T-helper 2 cell (primary cell): ENCODE measurements at regions not wholly inside any gene's neighbourhood (a gene's known extent, or its start where the extent isn't known, plus 50 kb on each side); places are given as distances from the start of the nearest gene placed in this dataset.
A peak's percentile ranks its signal among the peaks of the same experiment; 100 is the strongest.
"Not testable (repeated sequence)": the region's sequence is repeated elsewhere in the genome, so short reads cannot be mapped to it uniquely, and the experiment has no call there.

Source experiments
- DNase-seq, 5 experiments: peaks; one replicate each; pipeline versions ENCODE4 v3.0.0 to v3.0.0-alpha.2; 2012 to 2022

DNA sequence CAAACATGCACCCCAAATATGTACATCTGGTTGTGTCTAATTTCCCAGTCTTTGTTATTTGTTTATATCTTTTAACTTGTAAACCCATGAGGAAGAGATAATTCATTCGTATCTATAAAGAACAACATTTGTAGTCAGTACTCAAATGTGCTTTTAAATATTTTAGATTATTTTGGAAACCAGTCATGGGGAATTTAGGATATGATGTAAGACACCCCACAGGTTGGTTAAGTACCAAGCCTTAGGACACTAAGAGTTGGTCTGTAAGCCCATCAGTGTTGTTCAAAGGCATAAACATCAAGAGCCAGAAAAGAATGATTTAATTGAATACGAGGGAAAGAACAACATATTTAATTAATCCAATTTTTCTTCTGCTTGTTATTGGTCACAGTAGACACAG lies 421.1 kb upstream of the SEMA3C start:
- no peak for DNase-seq

DNA sequence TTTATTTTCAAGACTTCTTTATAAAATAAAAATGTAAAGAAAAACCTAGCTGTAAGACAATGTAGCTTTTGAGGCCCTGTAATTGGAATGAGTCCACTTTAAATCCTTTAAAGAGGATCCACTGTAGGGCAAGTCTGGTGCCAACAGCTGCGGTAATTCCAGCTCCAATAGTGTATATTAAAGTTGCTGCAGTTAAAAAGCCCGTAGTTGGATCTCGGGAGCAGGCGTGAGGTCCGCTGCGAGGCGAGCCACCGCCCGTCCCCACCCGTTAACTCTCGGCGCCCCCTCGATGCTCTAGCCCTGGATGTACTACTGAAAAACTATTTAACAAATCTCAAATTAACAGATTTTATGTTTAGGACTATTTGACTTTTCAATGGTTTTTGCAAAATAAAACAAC lies 414.7 kb upstream of the SEMA3C start:
- DNase-seq, result no peak

DNA sequence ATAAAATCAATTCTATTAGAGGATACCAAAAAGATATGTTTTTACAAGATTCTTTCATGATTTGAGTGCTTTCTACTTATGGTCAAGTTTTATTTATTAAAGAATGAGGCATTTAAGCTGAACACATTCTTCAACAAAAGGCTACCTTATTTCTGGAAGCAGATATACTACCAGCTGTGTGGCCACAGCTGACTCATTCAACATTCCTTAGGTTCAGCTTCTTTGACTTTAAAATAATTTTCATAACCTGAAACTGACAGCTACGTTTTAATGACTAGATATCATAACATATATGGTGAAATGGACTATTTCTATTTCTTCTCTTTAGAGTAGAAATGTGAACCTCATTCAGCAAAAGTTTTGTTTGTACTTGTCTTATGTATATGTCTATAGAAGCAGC lies 414.2 kb upstream of the SEMA3C start:
- no peak for DNase-seq

DNA sequence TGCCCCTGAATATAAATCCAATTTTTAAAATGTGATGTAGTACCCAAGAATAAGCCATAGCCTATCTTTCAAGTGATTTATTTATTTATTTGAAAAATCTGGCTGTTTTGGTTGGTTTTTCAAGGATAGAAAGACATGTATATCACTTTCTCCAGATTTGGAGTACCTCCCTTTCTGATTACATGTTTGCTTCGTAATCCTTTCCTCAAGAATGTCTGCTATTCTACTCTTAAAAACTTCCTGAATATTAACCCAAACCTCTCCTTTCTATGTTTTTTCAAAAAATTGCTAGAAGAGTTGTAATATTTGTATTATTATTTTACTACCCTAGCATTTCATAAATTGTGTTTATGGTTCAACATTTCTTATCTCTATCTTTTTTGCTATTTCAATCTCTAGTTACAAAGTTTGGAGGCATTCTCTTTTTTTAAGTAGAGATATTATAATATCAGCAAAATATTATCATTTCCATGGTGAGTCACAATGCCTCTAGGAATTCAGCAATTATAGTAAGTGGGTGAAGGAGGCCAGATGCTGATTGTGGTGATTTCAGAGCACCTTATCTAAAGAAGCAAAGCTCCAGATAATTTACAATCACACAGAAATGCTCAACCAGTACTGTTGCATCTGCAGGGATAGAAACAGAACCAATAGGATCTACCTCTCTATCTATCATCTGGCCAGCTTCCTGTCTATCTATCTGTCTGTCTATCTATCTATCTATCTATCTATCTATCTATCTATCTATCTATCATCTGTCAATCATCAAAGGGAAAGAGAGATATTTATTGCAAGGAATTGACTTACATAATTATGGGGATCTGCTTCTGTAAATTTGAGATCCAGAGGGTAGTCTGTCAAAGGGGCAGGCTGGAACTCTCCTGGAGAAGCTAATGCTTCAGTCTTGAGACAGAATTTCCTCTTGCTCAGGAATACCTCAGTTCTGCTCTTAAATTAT lies 412.5 kb upstream of the SEMA3C start:
- no peak for DNase-seq

DNA sequence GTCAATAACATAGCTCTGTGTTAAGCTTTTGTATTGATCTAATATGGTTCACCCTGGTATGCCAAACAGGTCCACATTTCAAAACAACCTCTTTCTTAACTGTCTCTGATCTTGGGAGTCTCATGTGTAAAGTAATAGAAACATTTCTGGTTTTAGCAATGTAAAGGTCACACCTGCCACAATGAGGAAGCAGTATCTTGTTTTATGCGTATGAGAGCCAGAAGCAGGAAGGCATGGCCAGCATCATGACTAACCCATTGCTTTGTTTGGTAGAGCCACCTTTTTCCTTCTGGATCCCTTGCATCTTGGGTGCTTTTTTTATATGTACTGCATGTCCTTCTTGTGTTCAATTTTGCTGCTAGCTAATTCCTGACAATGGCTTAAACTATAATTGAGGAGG lies 411.3 kb upstream of the SEMA3C start:
- DNase-seq, result no peak

DNA sequence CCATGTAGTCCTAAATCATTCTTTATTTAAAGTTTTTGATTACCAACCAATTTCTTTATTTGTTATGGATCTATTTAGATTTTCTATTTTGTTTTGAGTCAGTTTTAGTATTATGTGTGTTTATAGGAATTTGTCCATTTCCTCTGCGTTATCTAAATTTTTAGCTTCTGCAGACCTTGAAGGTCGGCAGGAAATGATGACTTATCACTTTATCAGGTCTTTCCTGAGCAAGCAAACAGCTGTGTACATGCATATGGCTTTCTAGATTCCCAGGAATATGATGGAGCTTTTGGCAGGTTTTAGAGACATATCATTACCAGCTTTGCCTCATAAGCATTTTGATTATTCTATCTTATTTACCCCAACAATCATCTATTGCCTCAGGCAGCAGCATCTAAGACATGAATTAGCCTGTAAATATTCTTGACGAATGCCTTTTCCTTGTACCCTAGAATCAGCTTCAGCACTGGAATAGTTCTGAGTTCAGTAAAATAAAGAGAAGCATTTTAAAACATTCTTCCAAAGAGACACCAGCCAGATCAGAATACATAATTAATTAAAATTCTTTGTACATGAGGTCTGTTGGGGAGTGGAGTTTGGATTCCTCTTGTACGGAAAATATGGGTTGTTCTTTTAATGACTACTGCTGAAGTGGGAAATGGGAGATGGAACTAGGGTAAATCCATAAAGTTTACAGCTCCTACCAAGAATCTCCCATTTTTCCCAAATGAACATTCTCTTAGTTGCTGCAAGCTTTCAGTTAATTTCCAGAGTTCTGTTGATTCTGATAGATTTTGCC lies 408.8 kb upstream of the SEMA3C start:
- no peak for DNase-seq

DNA sequence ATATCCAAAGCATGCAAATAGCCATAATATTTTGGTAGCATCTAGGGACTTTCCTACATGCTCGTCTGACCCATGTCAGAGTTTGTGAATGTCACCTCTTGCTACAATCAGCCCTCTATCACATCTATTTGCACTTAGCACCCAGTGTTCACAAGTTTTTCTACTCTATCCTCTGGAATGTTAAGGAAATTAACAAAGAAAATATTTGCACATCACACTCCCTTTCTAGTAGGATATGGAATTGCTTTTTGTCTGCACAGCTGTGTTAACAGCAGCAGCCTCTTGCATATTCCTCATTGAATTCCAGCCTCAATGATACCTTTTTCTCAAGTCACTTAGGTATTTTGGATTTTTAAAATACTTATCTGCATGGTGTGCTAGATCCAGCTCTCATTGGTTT lies 403.1 kb upstream of the SEMA3C start:
- no peak for DNase-seq

DNA sequence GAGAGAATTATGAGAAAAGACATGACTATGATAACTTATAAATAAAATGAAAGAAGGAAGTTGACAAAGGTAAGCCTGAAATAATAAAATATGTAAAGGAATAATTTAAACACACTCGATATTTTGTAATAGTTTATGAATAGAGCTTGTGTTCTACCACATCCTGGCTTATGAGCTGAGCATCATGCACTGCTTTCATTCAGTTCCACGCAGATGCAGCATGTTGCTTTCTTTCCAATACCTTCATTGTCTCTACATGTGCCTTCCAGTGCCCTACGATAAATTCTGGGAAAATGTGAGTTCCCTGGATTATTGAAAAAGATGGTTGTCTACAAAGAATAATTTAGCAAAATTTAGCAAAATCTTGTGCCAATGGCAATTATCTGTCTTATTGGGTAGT lies 398.9 kb upstream of the SEMA3C start:
- no peak for DNase-seq

DNA sequence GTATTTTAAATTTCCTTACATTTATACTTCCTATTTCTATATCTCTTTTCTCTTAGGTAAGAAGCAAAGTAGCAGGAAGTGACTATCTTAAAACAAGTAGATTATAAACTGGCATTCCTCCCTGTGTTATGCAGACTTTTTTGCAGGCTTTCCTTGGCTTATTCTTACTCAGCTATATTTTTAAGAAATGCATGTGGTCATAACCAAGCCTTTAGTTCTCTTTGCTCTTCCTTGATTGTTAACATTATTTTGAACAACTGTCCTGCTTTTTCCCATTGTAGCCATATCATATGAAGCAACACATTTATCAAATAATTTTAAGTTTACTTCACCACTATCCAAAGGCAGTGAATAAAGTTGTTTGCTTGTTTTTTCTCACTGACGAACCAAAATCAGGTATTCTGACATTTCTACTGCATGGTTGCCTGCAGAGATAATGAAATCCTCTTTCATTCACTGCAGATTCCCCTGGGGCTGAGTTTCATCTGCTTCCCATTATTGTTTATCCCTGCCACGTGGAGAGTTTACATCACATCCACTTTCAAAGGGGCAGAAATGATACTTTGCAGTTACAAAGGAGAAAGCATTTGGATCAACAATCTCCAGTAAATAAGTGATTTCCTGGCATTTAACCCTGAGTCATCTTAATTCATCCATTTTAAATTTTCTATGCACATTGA lies 389.9 kb upstream of the SEMA3C start:
- DNase-seq, result no peak

DNA sequence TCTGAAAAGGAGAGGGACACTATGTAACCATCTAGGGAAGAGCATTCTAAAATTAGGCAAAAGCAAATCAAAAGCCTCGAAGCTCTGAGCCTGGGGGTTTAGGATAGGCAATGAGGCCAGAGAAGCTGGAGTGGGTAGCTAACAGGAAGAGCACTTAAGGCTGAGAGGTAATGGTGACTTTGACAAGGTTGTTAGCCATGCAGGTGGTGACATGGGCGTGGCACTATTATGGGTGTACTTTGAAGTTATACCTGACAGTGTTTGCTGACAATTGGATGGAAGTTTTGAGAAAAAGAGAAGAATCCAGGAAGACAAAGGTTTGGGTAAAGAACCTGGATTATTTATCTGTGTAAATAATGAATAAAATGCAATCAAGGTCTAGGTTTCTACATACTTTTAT lies 383.0 kb upstream of the SEMA3C start:
- DNase-seq, result no peak

DNA sequence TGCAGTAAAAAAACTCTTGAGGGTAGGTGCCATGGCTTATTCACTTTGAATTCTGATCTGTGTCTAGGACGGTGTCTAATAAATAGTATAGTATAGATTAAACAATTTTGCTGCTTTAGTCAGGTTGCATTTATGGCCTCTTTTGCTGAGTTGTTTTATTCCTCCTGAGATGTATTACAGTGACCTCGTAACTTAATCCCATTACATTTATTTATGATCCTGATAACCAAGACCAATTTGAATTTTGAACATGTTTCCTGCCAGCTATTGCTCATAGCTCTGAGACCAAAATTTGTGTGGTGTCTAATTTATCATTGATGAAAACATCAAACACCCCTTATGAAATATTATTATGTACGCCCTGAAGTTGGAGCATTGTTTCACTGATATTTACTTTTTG lies 381.9 kb upstream of the SEMA3C start:
- DNase-seq, result no peak

DNA sequence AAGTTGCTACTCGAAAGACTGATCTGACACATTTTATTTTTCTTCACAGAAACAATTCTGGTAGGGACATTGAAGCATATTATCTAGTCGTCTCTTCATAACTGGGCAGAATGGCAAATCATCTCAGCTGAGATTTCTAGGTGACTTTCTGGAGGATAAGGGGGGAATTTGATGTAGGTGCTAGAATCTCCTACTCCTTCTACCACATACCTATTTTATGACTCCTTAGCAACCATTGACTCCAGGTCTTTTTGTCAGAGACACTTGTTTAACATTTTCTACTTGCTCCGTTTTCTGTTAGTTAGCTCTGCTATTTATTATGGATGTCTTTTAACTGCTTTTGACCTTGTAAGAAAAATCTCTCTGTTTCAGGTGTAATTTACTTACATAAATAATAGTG lies 380.9 kb upstream of the SEMA3C start:
- no peak for DNase-seq

DNA sequence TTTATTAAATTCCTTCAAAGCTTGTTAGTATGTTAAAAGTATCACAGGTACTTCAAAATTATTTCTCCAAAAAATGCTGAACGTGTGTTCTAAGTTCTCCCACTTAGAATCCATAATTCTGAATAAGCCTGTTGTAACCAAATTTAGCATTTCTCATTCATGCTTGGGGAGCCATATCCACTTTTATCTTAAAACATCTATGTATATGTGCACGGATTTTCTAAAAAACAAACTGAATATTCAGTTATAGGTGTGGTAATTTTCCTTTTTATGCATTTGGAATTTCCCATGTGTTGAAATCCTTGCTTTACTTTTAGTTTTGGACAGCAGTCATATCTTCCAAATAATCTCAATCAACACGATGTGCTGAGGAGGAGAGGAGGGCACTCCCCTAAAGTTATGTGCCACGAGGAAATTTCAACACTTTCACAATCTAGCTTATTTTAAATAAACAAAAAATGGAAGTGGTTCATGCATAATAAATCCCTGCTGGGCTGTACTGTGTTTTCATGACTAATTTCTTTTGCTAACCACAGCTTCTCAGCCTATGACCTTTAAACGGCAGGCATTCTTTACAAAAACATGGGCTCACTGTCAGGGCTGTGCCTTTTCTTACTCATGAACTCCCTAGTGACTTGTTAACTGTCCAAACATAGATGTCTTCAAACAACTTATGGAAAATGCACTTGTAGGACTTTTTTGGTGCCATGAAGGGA lies 380.3 kb upstream of the SEMA3C start:
- DNase-seq, result no peak

DNA sequence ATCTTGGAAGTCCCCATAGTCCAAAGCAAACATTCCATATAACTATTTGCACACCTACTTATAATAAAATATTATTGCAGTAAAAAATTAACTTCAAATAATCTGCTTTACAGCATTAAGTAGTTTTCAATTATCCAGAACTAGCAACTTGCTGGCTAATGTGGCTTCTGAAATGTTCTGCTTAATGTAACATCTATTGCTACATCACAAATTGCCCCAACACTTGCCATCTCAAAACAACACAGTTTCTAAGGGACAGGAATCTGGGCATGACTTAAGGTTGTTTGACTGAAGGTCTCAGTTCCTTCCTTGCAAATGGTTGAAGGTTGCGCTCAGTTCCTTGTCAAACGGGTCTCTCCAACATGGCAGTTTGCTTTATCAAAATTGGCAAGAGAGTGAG lies 378.5 kb upstream of the SEMA3C start:
- no peak for DNase-seq

DNA sequence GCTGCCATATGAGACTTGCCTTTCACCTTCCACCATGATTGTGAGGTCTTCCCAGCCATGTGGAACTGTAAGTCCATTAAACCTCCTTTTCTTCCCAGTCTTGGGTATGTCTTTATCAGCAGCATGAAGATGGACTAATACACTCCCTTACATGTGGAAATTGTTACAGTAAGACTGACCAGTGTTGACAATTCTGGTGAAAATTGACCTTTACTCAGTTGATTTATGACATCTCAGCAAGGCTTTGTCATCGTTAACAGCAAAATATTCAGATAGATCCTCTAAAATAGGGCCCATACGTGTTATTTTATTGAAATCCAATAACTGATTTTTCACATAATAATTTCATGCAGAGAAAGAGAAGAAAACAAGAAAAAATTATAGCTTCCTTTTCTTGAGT lies 377.9 kb upstream of the SEMA3C start:
- DNase-seq, result no peak

DNA sequence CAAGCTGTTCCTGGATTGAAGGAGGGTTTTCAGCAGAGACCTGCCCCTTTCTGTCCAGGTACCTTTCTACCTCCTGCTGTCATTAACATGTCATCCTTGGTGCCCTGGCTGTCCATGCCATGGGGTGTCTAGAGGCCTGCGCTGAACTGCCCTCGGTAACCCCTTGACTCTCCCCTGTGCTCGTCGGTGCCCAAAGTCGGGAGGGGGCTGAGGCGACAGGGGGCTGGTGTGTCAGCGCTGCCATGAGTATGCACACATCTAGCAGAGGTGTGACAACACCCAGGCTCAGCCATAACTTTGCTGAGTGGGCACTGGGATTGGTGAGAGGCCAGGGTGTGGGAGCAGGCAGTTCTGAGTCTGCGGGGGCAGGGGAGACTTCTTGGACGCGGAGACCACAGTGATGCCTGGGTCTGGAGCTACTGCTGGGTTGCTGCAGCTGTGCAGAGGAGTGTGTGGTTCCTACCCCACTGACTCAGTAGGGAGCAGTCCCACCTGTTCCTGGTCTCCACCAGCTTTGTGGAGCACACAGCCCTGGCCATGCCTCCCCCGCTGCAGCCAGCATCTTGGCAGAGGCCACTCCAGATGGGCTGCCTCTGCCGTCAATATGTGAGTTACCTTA lies 376.2 kb upstream of the SEMA3C start:
- no peak for DNase-seq

DNA sequence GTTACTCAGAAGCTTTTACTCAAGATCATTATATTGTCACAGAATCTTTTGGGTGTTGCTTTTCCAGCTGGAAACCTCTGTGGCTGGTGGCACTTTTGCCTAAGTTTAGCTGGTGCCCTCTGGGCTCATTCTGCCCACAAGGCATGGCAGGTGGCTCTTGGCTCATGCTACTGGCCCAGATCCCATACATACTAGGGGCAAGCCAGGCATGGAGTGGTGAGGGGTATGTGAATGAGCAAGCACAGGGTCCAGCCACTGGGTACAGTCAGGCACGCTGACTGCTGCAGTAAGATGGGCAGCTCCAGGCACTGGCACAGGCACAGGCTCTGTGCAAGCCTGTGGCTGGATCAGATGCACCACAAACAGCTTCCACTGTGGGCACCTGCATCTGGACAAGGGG lies 375.0 kb upstream of the SEMA3C start:
- DNase-seq, result no peak

DNA sequence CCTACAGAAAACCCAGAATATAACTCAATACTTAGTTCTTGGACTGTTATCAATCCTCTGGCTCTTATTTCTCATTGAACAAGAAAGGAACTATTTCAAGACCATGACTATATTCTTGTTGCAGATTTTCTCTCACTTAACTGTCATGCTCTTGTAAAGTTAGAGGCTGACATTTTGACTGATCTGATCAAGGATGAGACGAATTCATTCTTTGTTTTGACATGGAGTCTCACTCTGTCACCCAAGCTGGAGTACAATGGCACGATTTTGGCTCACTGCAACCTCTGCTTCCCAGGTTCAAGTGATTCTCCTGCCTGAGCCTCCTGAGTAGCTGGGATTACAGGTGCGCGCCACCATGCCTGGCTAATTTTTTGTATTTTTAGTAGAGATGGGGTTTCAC lies 367.9 kb upstream of the SEMA3C start:
- not testable (repeated sequence) for DNase-seq

DNA sequence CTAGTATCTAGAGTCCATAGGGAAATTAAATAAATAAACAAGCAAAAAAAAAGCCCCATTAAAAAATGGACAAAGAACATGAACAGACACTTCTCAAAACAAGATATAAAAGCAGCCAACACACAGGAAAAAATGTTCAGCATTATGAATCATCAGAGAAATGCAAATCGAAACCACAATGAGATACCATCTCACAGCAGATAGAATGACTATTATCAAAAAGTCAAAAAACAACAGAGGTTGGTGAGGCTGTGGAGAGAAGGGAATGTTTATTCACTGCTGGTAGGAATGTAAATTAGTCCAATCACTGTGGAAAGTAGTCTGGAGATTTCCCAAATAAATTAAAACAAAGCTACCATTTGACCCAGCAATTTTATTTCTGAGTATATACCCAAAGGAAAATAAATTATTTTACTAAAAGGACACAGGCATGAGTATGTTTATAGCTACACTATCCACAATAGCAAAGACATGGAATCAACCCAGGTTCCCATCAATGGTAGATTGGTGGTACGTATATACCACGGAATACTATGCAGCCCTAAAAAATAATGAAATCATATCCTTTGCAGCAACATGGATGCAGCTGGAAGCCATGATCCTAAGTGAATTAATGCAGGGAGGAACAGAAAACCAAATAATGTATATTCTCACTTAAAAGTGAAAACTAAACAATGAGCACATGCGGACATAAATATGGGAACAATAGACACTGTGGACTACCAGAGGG lies 366.5 kb upstream of the SEMA3C start:
- peak in 1 of 5 experiments; percentile 34 for DNase-seq

DNA sequence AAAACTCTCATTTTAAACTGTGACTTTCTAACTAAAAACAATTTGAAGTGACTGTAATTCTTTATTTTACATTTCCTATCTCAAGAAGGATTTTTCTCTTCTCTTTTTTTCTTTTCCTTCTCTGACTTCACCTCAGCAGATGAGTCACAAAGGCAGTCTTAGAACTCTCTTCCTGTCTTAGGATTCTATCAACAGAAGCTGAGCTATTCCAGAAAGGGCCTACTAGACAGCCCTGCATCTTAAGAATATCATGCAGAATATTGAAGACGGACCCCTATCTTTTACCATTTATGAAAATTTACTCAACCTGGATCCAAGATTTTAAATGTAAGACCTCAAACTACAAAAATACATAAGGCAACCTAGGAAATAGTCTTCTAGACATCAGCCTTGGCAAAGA lies 365.7 kb upstream of the SEMA3C start:
- no peak for DNase-seq

DNA sequence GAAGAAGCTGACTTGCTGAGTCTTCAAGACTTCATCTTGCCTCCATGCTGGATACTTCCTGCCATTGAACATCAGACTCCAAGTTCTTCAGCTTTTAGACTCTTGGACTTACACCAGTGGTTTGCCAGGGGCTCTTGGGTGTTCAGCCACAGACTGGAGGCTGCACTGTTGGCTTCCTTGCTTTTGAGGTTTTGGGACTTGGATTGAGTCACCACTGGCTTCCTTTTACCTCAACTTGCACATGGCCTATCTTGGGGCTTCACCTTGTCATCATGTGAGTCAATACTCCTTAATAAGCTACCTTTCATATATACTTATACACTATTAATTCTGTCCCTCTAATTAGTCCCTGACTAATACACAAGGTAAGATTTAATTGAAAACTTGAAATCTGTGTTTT lies 361.7 kb upstream of the SEMA3C start:
- no peak for DNase-seq

DNA sequence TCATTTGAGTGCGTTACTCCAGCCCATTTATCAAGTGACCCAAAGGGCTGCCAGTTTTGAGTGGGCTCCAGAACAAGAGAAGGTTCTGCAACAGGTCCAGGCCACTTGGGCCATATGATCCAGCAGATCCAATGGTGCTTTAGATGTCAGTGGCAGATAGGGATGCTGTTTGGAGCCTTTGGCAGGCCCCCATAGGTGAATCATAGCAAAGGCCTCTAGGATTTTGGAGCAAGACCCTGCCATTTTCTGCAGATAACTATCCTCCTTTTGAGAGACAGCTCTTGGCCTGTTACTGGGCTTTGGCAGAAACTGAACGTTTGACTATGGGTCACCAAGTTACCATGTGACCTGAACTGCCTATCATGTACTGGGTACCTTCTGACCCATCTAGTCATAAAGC lies 358.8 kb upstream of the SEMA3C start:
- DNase-seq, result no peak
